Activated CD4-positive, alpha-beta T cell treated with anti-CD3 and anti-CD28 coated beads for 36 hours (primary cell): ENCODE measurements at regions not wholly inside any gene's neighbourhood (a gene's known extent, or its start where the extent isn't known, plus 50 kb on each side); places are given as distances from the start of the nearest gene placed in this dataset.

Source experiments
- ATAC-seq: fragments of 200-7000 bp; cut with Tn5 transposase; one replicate; pipeline ENCODE4 v1.10.0; 2021; ENCODE audit warnings: mild to moderate bottlenecking, moderate library complexity
- CTCF ChIA-PET: fragments of 350-600 bp; sonication (Branson Sonifier 250); formaldehyde crosslinking; loops from one replicate; lab custom pipeline; 2021; ENCODE audit warnings: antibody characterized with exemption; lab: Charles Lee
- POLR2A ChIA-PET: fragments of 350-600 bp; sonication (Branson Sonifier 250); formaldehyde crosslinking; loops from one replicate; lab custom pipeline; 2021; ENCODE audit warnings: antibody characterized with exemption, inconsistent platforms; lab: Charles Lee
- DNase-seq: peaks from one replicate; pipeline ENCODE4 v3.0.0-alpha.2; 2020
- H3K27ac Mint-ChIP-seq: one replicate; pipeline ENCODE4 v1.8.0; 2021; ENCODE audit warnings: mixed read lengths
- H3K27me3 Mint-ChIP-seq: one replicate; pipeline ENCODE4 v1.8.0; 2021; ENCODE audit warnings: mixed read lengths
- H3K36me3 Mint-ChIP-seq: one replicate; pipeline ENCODE4 v1.8.0; 2021; ENCODE audit warnings: low read depth, mixed read lengths
- H3K4me1 Mint-ChIP-seq: one replicate; pipeline ENCODE4 v1.8.0; 2021; ENCODE audit warnings: mixed read lengths
- H3K4me3 Mint-ChIP-seq: one replicate; pipeline ENCODE4 v1.8.0; 2021; ENCODE audit warnings: mild to moderate bottlenecking, moderate library complexity, mixed read lengths
- H3K9me3 Mint-ChIP-seq: one replicate; pipeline ENCODE4 v1.8.0; 2021; ENCODE audit warnings: low read depth, mixed read lengths
- intact Hi-C, 2 experiments: fragments of 100-400 bp; cut with DNase I in 1 of 2; cut with micrococcal nuclease in 1 of 2; formaldehyde crosslinking; loops; one replicate each; pipeline versions ENCODE4 v1.14.2 to v1.15.1; 2022 to 2024; cut with DNase I, micrococcal nuclease

GRCh38 chr2:34379586-34379985 is 780.5 kb upstream of the FAM98A start:
- intact Hi-C loops, result no loop called here
- CTCF ChIA-PET, result interaction anchor here (0.6 kb wide), 1 partner anchor 103 kb away, joined by 3 read pairs; no protein-coding TSS in a partner anchor
- no peaks in the 10 kb centered on the region for H3K36me3 Mint-ChIP-seq

GRCh38 chr2:34373586-34374233 is 774.6 kb upstream of the FAM98A start:
- Mint-ChIP-seq H3K27ac (no peak overlapping the region), H3K4me1 (no peaks in the 10 kb centered on the region), H3K4me3 (no peak overlapping the region), H3K27me3 (no peaks in the 10 kb centered on the region), H3K36me3 (no peaks in the 10 kb centered on the region), H3K9me3 (peaks cover 5% of the 10 kb centered on the region)
- ChIA-PET CTCF (no interaction called here), POLR2A (no interaction called here)
- intact Hi-C loops, result no loop called here
- no peak for ATAC-seq
- DNase-seq, result no peak

More at GRCh38 chr2:34379586-34379985, 780.5 kb upstream of the FAM98A start:
- Mint-ChIP-seq H3K4me3 (no peak overlapping the region), H3K27me3 (no peaks in the 10 kb centered on the region), H3K27ac (no peak overlapping the region), H3K9me3 (peaks cover 5% of the 10 kb centered on the region), H3K4me1 (no peaks in the 10 kb centered on the region)
- DNase-seq (no peak), ATAC-seq (no peak)
- POLR2A ChIA-PET, result no interaction called here

- Mint-ChIP-seq H3K36me3 (no peaks in the 10 kb centered on the region), H3K27me3 (no peaks in the 10 kb centered on the region), H3K4me3 (no peak overlapping the region), H3K4me1 (no peaks in the 10 kb centered on the region), H3K27ac (no peak overlapping the region), H3K9me3 (peaks cover 5% of the 10 kb centered on the region)
- DNase-seq (no peak), ATAC-seq (no peak)
- intact Hi-C loops, result no loop called here
- ChIA-PET CTCF (no interaction called here), POLR2A (no interaction called here)
Observed at GRCh38 chr2:34372967-34373366, 773.9 kb upstream of the FAM98A start.

- Mint-ChIP-seq H3K4me3 (no peak overlapping the region), H3K9me3 (no peaks in the 10 kb centered on the region), H3K4me1 (no peaks in the 10 kb centered on the region), H3K27me3 (no peaks in the 10 kb centered on the region), H3K27ac (no peak overlapping the region), H3K36me3 (no peaks in the 10 kb centered on the region)
- DNase-seq (no peak), ATAC-seq (no peak)
- intact Hi-C loops, result no loop called here
- POLR2A ChIA-PET, result interaction anchor here (0.6 kb wide), 1 partner anchor 1271 kb away, joined by 3 read pairs; no protein-coding TSS in a partner anchor
- CTCF ChIA-PET, result interaction anchor here (0.7 kb wide), 1 partner anchor 125 kb away, joined by 3 read pairs; no protein-coding TSS in a partner anchor
Observed at GRCh38 chr2:34371711-34372110, 772.6 kb upstream of the FAM98A start.

- ATAC-seq (no peak), DNase-seq (no peak)
- no peaks in the 10 kb centered on the region for H3K4me1 Mint-ChIP-seq
- H3K27me3 Mint-ChIP-seq, result no peaks in the 10 kb centered on the region
- no peak overlapping the region for H3K4me3 Mint-ChIP-seq
- no peak overlapping the region for H3K27ac Mint-ChIP-seq
- POLR2A ChIA-PET, result no interaction called here
- peaks cover 2% of the 10 kb centered on the region for H3K9me3 Mint-ChIP-seq
- CTCF ChIA-PET, result interaction anchor here (0.6 kb wide), 1 partner anchor 47 kb away, joined by 3 read pairs; no protein-coding TSS in a partner anchor
- intact Hi-C loops, result no loop called here
- no peaks in the 10 kb centered on the region for H3K36me3 Mint-ChIP-seq
Observed at GRCh38 chr2:34368304-34368703, 769.2 kb upstream of the FAM98A start.

GRCh38 chr2:34365932-34366331 is 766.8 kb upstream of the FAM98A start:
- Mint-ChIP-seq H3K4me1 (no peaks in the 10 kb centered on the region), H3K36me3 (no peaks in the 10 kb centered on the region), H3K4me3 (no peak overlapping the region), H3K27ac (no peak overlapping the region), H3K9me3 (peaks cover 2% of the 10 kb centered on the region), H3K27me3 (no peaks in the 10 kb centered on the region)
- ChIA-PET CTCF (interaction anchor here (0.6 kb wide), 1 partner anchor 236 kb away, joined by 3 read pairs; no protein-coding TSS in a partner anchor), POLR2A (no interaction called here)
- intact Hi-C loops, result no loop called here
- ATAC-seq, result no peak
- no peak for DNase-seq

- Mint-ChIP-seq H3K9me3 (peaks cover 2% of the 10 kb centered on the region), H3K27ac (no peak overlapping the region), H3K36me3 (no peaks in the 10 kb centered on the region), H3K4me1 (no peaks in the 10 kb centered on the region), H3K27me3 (no peaks in the 10 kb centered on the region), H3K4me3 (no peak overlapping the region)
- ATAC-seq (no peak), DNase-seq (no peak)
- intact Hi-C loops, result no loop called here
- CTCF ChIA-PET, result interaction anchor here (0.6 kb wide), 1 partner anchor 237 kb away, joined by 3 read pairs; no protein-coding TSS in a partner anchor
- POLR2A ChIA-PET, result no interaction called here
Observed at GRCh38 chr2:34365512-34365911, 766.4 kb upstream of the FAM98A start.

GRCh38 chr2:34353509-34354113 is 754.5 kb upstream of the FAM98A start:
- no peak overlapping the region for H3K4me3 Mint-ChIP-seq
- intact Hi-C loops, result no loop called here
- H3K9me3 Mint-ChIP-seq, result peaks cover 2% of the 10 kb centered on the region
- no peak for DNase-seq
- POLR2A ChIA-PET, result no interaction called here
- H3K27ac Mint-ChIP-seq, result no peak overlapping the region
- no peak for ATAC-seq
- H3K36me3 Mint-ChIP-seq, result no peaks in the 10 kb centered on the region
- CTCF ChIA-PET, result interaction anchor here (0.6 to 0.7 kb wide), 2 partner anchors 18 to 203 kb away, joined by 3 read pairs; no protein-coding TSS in a partner anchor
- H3K4me1 Mint-ChIP-seq, result no peaks in the 10 kb centered on the region
- H3K27me3 Mint-ChIP-seq, result no peaks in the 10 kb centered on the region

- intact Hi-C loops, result no loop called here
- Mint-ChIP-seq H3K4me1 (no peaks in the 10 kb centered on the region), H3K27me3 (no peaks in the 10 kb centered on the region), H3K9me3 (peaks cover 6% of the 10 kb centered on the region), H3K4me3 (no peak overlapping the region), H3K36me3 (no peaks in the 10 kb centered on the region), H3K27ac (no peak overlapping the region)
- ChIA-PET CTCF (interaction anchor here (2.4 kb wide), 1 partner anchor 10 kb away, joined by 9 read pairs; no protein-coding TSS in a partner anchor), POLR2A (no interaction called here)
- ATAC-seq (no peak), DNase-seq (no peak)
Observed at GRCh38 chr2:34349527-34349926, 750.4 kb upstream of the FAM98A start.

GRCh38 chr2:34345030-34345429 is 745.9 kb upstream of the FAM98A start:
- ATAC-seq (no peak), DNase-seq (no peak)
- H3K4me3 Mint-ChIP-seq, result no peak overlapping the region
- no peaks in the 10 kb centered on the region for H3K4me1 Mint-ChIP-seq
- H3K36me3 Mint-ChIP-seq, result no peaks in the 10 kb centered on the region
- peaks cover 4% of the 10 kb centered on the region for H3K9me3 Mint-ChIP-seq
- ChIA-PET POLR2A (no interaction called here), CTCF (interaction anchor here (0.6 kb wide), 1 partner anchor 869 kb away, joined by 4 read pairs; the partner anchor contains the start of gene RASGRP3)
- no peak overlapping the region for H3K27ac Mint-ChIP-seq
- H3K27me3 Mint-ChIP-seq, result no peaks in the 10 kb centered on the region
- intact Hi-C loops, result no loop called here

GRCh38 chr2:34340307-34340706 is 741.2 kb upstream of the FAM98A start:
- POLR2A ChIA-PET, result no interaction called here
- CTCF ChIA-PET, result interaction anchor here (2.6 kb wide), 1 partner anchor 10 kb away, joined by 9 read pairs; no protein-coding TSS in a partner anchor
- Mint-ChIP-seq H3K27ac (no peak overlapping the region), H3K9me3 (no peaks in the 10 kb centered on the region), H3K4me1 (no peaks in the 10 kb centered on the region), H3K4me3 (no peak overlapping the region), H3K27me3 (no peaks in the 10 kb centered on the region), H3K36me3 (no peaks in the 10 kb centered on the region)
- no peak for ATAC-seq
- no peak for DNase-seq
- intact Hi-C loops, result no loop called here

- H3K27me3 Mint-ChIP-seq, result no peaks in the 10 kb centered on the region
- no peaks in the 10 kb centered on the region for H3K36me3 Mint-ChIP-seq
- H3K4me1 Mint-ChIP-seq, result no peaks in the 10 kb centered on the region
- DNase-seq (no peak), ATAC-seq (no peak)
- H3K4me3 Mint-ChIP-seq, result no peak overlapping the region
- ChIA-PET POLR2A (no interaction called here), CTCF (interaction anchor here (2.6 kb wide), 1 partner anchor 12 kb away, joined by 9 read pairs; no protein-coding TSS in a partner anchor)
- intact Hi-C loops, result no loop called here
- H3K9me3 Mint-ChIP-seq, result no peaks in the 10 kb centered on the region
- H3K27ac Mint-ChIP-seq, result no peak overlapping the region
Observed at GRCh38 chr2:34337735-34338134, 738.6 kb upstream of the FAM98A start.
